Ishikawa (cell line): ENCODE measurements at regions not wholly inside any gene's neighbourhood (a gene's known extent, or its start where the extent isn't known, plus 50 kb on each side); places are given as distances from the start of the nearest gene placed in this dataset.

Experiments
- CEBPB ChIP-seq: IDR thresholded peaks from 2 replicates; pipeline ENCODE4 v1.6.1; 2012
- EP300 ChIP-seq: IDR thresholded peaks from 2 replicates; pipeline ENCODE4 v1.6.1; 2012; ENCODE audit warnings: borderline replicate concordance
- NFIC ChIP-seq: IDR thresholded peaks from 2 replicates; pipeline ENCODE4 v1.6.1; 2012
- TAF1 ChIP-seq: IDR thresholded peaks from 2 replicates; pipeline ENCODE4 v1.6.1; 2012; ENCODE audit warnings: low read depth, mild to moderate bottlenecking
- TCF12 ChIP-seq: IDR thresholded peaks from 2 replicates; pipeline ENCODE4 v1.6.1; 2012; ENCODE audit warnings: low read depth
- YY1 ChIP-seq: IDR thresholded peaks from 2 replicates; pipeline ENCODE4 v1.6.1; 2012; ENCODE audit warnings: low read depth
- ZBTB7A ChIP-seq: IDR thresholded peaks from 2 replicates; pipeline ENCODE4 v1.6.1; 2012; ENCODE audit warnings: low read depth
- TF ChIP-seq, protein P1 (sequence below): IDR thresholded peaks from 2 replicates; pipeline ENCODE4 v1.6.1; 2012; ENCODE audit warnings: low read depth, mild to moderate bottlenecking

DNA sequence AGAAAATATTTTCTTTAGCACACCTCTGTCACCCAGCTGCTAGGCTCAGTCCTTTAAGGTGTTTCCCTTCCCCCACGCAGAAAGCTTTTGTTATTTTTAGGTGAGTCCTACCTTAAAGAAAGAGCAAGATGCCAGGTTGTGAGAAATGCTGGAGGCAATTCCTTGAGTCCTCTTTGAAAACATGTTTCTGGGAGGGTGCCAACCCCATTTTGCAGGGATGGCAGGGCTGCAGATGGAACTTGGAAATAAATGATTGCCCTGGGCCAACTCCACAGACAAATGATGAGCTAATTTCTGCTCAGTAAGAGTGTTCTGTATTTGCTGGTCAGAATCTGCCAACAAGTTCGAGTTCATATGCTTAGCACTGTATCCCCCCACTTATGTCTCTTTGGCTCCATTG, 119.2 kb upstream of the RAB3GAP2 start:
- TF ChIP-seq, protein P1, sequence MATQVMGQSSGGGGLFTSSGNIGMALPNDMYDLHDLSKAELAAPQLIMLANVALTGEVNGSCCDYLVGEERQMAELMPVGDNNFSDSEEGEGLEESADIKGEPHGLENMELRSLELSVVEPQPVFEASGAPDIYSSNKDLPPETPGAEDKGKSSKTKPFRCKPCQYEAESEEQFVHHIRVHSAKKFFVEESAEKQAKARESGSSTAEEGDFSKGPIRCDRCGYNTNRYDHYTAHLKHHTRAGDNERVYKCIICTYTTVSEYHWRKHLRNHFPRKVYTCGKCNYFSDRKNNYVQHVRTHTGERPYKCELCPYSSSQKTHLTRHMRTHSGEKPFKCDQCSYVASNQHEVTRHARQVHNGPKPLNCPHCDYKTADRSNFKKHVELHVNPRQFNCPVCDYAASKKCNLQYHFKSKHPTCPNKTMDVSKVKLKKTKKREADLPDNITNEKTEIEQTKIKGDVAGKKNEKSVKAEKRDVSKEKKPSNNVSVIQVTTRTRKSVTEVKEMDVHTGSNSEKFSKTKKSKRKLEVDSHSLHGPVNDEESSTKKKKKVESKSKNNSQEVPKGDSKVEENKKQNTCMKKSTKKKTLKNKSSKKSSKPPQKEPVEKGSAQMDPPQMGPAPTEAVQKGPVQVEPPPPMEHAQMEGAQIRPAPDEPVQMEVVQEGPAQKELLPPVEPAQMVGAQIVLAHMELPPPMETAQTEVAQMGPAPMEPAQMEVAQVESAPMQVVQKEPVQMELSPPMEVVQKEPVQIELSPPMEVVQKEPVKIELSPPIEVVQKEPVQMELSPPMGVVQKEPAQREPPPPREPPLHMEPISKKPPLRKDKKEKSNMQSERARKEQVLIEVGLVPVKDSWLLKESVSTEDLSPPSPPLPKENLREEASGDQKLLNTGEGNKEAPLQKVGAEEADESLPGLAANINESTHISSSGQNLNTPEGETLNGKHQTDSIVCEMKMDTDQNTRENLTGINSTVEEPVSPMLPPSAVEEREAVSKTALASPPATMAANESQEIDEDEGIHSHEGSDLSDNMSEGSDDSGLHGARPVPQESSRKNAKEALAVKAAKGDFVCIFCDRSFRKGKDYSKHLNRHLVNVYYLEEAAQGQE: no peak
- no peak for TF ChIP-seq YY1
- TF ChIP-seq TAF1: no peak
- TF ChIP-seq CEBPB: no peak
- TF ChIP-seq NFIC: no peak
- no peak for TF ChIP-seq EP300
- no peak for TF ChIP-seq TCF12
- TF ChIP-seq ZBTB7A: no peak
